GM19372 (cell line): ENCODE measurements at regions not wholly inside any gene's neighbourhood (a gene's known extent, or its start where the extent isn't known, plus 50 kb on each side); places are given as distances from the start of the nearest gene placed in this dataset.

ENCODE experiments used
- ATAC-seq: cut with Tn5 transposase; IDR thresholded peaks from one replicate; pipeline ENCODE4 v1.9.1; 2021; ENCODE audit warnings: mild to moderate bottlenecking, low read depth, moderate library complexity; ENCODE audit not compliant: unreplicated experiment

DNA sequence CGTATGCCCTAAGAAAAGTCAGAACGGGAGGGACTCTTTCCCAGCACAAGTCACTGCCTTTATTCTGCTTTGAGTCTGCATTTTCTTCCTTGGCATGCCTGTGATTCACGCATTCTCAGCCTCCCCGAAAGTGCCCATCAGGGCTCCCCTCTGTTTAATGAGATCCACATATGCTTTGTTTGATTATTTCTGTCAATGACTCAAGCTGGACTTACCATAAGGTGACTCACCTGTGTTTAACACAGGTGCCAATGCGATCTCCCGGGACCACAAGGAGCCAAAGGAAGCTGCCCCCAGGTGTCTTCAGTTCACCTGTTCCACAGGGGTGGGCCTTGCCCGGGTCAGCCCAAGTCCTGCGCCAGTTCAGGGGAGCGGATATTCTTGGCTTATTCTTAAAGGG lies 386.0 kb upstream of the SHH start:
- no peak for ATAC-seq

GRCh38 chr7:156196649-156197048 lies 384.4 kb upstream of the SHH start:
- no peak for ATAC-seq

GRCh38 chr7:156195276-156195675 lies 383.0 kb upstream of the SHH start:
- no peak for ATAC-seq

DNA sequence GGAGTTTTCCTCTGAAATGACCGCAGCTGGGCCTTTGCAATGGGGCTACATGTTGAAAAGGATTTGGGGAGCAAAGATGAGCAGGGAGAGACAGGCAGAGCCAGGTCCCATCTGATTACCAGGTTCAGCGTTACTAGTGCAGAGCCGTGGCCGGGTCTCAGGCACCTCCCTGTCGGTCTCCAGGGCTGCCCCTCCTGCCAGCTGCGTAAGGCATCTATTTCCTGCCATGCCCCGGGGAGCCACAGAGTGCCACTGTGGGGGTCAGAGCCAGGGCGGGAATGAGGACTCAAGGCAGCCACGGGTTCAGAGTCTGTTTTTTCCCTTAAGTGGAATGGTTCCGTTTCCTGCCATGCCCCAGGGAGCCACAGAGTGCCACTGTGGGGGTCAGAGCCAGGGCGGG lies 382.6 kb upstream of the SHH start:
- ATAC-seq, result no peak

DNA sequence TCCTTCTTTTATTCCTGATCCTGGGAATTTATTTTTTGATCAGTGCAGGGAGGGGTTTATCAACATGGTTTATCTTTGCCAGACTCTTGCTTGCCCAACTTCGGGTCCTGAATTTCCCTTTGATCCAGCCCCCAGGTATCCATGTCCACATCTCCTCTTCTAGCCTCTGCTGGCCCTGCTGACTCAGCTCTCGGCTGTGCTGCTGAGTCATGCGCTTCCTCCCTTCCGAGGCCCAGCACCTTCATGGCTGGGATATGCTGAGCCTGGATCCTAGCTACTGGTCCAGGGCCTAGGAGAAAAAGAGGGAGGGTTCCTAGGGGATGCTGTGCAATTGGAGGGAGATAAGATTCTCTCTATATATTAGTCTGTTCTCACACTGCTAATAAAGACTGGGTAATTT lies 380.7 kb upstream of the SHH start:
- ATAC-seq, result no peak

DNA sequence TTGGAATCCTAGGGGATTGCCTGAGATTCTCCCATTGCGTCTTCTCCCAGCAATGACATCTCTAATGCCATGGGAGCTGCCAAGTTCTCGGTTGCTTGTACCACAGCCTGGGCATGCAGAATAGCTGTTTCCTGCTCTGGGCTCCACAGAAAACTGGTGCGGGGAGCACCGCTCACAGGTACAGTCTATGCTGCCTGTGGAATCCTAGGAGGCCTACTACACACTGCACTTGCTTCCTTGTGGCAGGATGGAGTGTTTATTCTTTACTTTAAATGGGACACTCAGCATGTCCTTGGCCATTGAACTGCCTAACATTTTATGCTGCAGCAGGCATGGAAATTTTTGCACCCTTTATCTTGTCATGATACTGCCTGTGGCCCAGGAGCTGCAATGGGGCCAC lies 378.8 kb upstream of the SHH start:
- ATAC-seq, result no peak

DNA sequence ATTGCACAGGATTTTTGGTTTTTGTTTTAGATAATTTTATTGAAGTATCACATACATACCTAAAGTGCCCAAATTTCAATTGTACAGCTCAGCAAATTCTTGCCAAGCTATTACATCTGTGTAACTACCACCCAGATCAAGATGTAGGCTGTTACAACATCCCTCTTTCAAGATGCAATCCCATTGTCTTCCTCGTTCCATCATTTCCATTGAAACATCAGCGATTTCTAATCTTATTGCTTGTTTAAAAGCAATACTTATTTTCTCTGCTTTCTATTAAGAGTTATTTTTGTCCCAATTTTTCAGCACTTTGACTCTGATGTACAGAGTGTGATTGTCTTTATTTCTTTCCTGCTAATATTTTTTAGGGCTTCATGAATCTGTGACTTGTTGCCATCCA lies 372.8 kb upstream of the SHH start:
- no peak for ATAC-seq

GRCh38 chr7:156184164-156184563 lies 371.9 kb upstream of the SHH start:
- no peak for ATAC-seq

GRCh38 chr7:156180451-156181229 lies 368.4 kb upstream of the SHH start:
- no peak for ATAC-seq

- no peak for ATAC-seq
These were observed 367.7 kb upstream of the SHH start for GRCh38 chr7:156179872-156180390.

- no peak for ATAC-seq
These were observed 366.6 kb upstream of the SHH start for GRCh38 chr7:156178857-156179256.

DNA sequence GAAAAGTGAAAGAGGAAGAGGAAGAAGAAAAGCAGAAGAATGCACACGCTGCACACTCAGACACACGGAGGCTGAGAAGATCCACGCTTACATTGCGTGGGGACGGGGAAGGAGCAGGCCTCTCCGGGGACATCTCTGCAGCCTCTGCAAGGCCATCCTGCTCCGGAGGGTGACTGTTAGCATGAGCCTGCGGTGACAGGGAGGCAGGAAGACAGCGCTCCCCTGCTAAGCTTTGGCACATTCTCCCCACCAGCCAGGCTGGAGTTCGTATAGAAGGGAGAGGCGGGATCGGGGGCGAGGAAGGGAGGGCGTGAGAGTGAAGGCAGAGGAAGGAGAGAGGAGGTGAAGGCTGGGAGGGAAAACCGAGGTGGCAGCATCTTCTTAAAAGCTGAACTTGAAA lies 366.0 kb upstream of the SHH start:
- no peak for ATAC-seq

DNA sequence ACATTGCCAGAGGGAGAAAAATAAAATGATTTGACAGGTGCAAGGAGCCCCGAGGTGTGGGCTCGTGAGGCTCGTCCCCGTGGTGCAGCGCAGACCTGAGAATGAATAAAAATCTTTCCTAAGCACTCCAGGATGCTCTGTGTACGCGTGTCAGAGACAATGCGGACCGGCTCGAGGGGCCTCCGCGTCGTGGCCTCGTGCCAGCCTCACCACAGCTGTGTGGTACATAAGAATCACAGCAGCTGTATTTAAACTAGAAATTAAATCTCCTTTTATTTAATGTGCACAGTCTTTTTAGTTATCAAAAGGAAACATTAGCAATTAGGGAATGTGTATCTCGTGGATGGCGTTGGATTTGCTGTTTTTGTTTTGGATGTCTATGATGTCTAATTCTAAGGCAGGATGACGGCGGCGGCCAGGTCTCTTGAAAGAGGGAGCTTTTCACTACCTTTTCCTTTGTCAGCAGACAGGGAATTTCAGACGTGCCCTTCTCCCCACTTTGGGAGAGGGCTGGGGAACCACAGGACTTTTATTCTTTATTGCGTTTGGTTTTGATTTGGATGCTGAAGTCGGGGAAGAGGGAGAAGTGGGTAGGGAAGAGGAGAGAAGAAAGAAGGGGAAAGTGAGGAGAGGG lies 365.3 kb upstream of the SHH start:
- no peak for ATAC-seq

- no peak for ATAC-seq
These were observed 363.8 kb upstream of the SHH start for GRCh38 chr7:156176039-156176438.

GRCh38 chr7:156175003-156175402 lies 362.7 kb upstream of the SHH start:
- no peak for ATAC-seq

DNA sequence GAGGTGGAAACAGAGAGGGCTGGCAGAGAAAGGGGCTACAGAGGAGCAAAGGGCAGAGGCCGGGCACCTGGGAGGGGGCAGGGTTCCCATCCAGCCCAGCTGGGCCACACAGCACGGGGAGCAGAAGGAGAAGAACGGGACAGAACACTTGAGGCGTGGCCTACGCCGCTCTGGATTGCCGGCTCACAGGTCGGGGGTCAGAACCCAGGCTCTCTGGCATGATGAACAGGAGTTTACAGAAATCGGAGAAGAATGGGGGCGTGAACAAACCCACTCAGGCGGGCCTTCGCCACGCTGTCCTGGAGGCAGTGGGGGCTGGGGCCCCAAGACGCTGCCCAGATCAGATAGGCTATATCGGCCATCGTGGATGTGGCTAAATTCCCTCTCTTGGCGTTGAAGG lies 362.2 kb upstream of the SHH start:
- no peak for ATAC-seq

DNA sequence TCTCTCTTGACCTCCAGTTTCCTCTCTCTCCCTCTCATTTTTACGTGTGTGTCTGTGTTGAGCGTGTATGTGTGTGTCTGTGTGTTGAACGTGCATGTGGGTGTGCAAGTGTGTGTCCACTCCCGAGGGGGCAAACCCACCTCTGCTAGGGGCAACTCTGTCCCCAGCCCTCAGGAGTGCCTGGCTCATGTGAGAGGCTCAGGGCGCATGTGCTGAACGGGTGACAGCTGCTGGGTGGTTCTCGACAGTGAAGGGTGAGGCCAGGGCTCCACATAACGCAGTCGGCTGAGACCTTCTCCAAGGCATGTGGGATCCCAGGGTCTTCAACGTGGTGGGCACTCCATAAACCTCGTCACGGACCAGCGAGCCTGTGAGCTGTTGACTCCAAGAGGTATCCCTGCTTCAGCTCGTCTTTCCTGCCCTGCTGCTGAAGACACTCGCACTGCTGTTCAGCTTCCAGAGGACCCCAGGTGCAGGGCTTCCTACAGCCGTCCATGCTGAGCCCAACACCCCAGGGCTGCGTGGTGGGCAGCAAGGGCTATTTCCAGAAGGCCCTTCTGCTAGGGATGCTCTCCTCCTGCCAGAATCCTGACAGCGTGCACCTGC lies 361.6 kb upstream of the SHH start:
- ATAC-seq, result no peak

DNA sequence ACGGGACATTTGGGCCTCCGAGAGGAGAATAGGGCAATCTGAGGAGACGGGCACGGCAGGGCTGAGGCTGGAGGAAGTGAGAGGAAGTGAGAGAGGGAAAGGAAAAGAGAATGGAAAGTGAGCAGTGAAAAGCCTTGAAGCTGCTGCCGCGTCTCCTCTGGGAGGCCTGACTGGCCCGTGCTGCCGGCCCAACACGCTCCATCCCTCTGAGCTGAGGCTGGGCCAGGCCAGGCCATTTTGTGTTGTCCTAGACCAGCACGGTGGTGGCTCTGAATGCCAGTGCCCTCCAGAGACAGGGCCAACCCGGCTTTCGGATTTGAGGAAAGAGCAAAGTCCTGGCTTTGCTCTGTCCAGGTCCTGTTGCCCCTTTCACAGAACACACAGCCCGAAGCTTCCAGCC lies 361.1 kb upstream of the SHH start:
- no peak for ATAC-seq

DNA sequence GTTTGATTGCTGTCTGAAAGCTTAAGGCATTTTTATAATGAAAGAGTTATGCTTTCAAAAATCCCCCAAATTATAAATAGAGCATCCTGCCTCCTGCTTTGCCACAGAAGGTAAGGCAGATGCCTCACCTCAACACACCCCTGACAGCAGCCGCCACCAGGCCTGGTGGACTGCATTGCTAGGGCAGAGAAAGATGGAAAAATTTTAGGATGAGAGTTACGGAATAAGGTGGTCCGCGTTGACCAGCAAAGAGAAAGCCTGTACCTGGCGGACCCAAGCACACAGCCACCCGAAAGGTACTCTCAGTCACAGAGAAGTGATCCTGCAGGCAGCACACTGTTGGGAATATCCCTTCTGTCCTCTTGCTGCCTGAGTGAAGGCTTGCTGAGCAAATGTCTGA lies 360.4 kb upstream of the SHH start:
- ATAC-seq, result no peak

DNA sequence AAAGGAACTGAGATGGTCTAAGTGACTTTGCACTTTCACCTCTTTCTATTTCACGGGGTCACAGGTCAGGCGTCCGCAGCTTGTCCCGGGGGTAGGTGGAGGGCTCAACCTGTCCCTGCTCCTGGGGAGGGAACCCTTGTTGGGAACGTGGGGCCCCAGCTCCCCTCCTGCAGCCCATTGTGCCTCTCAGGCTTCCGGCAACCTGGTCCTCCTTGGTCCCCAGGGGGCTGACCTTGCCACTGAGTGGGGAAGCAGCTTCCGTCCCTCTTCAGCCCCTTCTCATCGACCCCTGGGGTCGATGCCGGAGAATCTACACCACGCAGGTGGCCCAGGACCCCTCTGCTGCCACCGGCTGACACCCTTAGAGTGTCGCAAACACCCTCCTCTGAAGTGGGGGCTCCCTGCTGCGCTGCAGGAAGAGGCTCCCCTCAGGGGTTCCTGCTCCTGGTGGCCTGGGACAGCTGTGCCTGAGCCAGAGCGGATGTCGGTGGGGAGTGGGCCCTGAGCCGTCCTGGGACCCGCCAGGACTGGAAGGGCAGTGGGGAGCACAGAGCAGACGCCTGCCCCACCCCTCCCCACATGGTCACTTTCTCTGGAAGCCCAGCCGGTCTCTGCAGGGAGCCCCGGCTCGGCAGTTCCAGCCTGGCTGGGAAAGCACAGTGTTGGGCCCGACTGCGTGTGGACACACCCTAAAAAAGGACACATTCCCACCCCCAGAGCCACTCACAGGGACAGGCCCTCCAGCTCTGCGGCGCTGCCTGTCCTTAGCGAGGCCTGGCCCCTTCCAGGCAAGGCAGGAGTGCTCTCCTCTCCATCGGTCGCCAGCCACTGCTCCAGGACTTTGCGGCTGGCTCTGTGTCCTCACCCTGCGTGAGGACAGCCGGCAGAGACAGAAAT lies 357.5 kb upstream of the SHH start:
- ATAC-seq, result no peak

DNA sequence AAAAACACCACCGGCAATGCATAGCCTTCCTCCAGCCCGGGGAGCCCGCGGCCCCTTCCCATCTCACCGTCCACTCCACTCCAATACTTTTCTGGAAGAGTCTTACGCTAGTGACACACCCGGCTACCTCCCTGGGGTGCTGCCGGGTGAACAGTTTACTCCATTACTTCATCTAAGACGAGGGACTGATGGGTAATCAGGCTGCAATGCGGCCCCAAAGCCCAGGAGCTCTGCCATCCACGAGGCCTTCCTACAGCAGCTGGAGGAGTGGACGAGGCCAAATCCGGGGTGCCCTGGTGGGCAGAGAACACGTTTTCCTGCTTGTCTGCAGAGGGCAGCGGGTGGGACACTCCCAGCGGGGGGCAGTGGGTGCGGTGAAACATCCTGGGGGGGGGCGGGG lies 356.2 kb upstream of the SHH start:
- no peak for ATAC-seq
